COLO829 (cell line): ENCODE measurements at regions not wholly inside any gene's neighbourhood (a gene's known extent, or its start where the extent isn't known, plus 50 kb on each side); places are given as distances from the start of the nearest gene placed in this dataset.
"Not testable (repeated sequence)": the region's sequence is repeated elsewhere in the genome, so short reads cannot be mapped to it uniquely, and the experiment has no call there.

Experiments used
- DNase-seq: peaks from one replicate; pipeline ENCODE4 v3.0.0; 2012; ENCODE audit warnings: low spot score

DNA sequence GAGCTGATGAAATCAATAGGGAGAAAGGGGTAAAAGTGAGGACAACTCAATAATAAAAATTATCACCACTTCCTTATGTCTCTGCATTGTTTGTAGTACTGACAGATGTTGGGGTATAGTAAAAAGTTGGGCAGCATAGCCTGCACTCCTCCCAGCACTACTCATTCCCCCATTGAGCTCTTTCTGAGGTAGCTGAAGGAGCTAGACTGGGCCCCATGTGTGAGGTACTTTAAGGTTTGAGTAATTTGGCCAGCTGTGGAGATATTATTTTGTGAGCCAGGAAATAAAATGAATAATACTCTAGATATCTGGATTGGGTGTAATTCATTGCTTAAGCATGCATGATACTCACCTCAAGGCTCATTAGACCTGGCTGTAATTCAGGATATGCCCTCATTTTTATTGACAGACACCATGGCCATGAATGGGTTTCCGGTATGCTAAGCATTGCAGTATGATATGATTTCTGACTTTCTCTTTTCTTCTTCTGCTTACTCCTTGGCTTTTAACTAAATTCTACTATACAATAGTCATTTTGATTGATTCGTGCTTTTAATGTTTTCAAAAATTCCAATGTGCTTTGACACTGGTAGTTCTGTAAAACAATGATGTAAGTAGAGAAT lies 283.9 kb upstream of the RIMS1 start:
- DNase-seq: no peak

DNA sequence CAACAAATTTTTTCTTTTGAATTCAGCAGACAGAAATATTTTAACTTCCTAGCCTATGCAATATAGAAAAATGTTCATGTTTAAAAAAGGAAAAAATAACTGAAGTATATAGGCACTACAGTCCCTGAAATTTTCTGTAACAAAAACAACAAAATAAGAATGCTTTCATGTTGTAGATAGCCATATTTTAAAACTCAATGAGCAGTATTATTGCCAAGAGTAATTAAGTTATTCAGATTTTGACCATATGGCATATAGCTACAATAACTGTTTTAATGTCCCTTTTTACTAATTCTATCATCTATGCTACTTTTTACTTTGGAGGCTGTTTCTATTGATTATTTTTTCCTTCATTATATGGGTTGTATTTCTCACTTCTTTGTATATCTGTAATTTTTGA lies 283.3 kb upstream of the RIMS1 start:
- no peak for DNase-seq

- DNase-seq: no peak
Observed at GRCh38 chr6:71608646-71609045, 277.7 kb upstream of the RIMS1 start.

GRCh38 chr6:71619836-71620235 lies 266.5 kb upstream of the RIMS1 start:
- no peak for DNase-seq

DNA sequence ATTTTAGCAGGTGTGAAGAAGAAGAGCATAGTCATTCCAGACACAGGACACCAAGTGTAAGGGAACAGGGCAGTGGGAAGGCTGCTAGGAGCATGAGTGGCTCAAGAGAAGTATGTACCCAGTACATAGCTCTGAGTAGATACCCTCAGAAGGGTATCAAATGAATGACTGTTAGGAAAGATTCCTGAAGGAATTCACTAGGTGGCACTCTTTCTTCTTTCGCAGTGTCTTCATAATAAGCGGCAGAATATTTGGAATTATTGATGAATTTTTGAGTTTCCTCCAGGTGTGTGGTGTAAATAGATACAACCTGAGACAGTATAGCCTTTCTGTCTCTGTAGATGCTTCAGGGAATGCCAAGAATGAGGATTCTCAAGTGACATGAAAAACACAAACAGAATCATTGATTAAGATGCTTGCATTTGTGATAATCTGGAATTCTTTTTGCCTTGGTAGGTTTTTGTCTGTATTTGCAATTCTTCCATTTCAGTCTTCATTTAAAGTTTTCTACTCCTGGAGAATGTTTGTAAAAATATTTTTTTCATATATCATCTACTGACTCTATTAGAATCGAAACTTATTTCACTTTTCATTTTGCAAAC lies 264.3 kb upstream of the RIMS1 start:
- DNase-seq: peak; percentile 13

- no peak for DNase-seq
Observed at GRCh38 chr6:71642120-71642519, 244.2 kb upstream of the RIMS1 start.

GRCh38 chr6:71642793-71643192 lies 243.6 kb upstream of the RIMS1 start:
- DNase-seq: no peak

DNA sequence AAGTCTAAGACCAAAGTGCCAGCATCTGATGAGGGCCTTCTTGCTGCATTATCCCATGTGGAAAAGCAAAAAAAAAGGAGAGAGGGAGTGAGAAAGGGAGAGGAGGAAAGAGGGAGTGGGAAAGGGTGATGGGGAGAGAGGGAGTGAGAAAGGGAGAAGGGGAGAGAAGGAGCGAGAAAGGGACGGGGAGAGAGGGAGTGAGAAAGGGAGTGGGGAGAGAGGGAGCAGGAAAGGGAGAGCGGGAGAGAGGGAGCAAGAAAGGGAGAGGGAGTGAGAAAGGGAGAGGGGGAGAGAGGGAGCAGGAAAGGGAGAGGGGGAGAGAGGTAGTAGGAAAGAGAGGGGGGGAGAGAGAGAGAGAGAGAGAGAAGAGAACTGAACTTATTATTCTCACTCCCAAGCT lies 241.1 kb upstream of the RIMS1 start:
- DNase-seq: no peak

DNA sequence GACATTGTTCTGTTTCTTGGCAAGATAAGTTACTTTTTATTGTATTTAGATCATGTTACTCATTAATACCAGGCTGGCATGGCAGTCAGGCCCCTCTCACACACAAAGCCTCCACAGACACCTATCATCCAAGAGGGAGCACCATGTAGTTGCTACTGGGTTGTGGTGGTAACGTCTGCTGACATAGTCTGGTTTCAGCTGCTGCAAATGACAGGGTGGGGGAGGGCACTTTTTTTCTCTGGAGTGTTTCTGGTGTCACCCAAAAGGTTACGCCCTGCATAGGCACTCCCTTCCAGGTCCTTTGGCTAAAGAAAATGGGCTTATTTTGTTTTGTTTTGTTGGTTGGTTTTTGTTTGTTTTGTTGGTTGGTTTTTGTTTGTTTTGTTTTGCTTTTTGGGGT lies 236.4 kb upstream of the RIMS1 start:
- no peak for DNase-seq

- DNase-seq: no peak
Observed at GRCh38 chr6:71651636-71652035, 234.7 kb upstream of the RIMS1 start.

DNA sequence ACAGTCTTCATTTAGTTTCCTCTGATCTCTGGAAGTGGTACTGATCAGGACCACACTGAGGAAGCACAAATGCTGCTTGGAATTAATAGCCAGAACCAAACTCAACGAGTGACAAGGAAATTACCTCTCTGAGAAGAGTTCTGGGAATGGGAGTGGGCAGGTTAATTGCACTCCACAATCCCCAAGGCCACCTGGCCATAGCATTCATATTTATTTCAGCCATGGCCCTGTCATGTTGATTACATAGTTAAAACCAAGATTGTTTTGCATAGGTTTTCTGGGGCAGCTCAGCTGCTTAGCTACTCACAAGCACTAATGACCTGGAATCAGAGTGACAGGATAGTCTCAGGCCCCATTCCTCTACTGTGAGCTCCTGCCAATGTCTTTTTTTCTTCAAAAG lies 230.2 kb upstream of the RIMS1 start:
- no peak for DNase-seq

DNA sequence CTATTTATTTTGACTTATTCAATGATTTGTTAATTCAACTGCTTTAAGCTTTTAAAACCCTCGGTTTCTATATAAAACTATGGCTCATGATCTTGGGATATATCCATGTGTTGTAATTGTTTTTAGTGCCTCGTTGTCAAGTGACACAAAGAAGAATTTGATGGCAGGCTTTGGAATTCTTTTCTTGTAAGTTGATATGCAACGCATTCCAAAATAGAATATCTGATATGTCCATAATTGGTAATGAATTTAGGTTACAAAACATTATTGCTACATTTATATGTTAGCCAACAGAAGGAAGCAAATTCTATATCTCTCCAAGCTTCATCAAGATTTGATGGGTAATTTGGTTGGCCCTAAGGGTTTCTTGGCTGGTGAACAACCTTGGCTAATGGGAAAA lies 220.4 kb upstream of the RIMS1 start:
- DNase-seq: no peak

GRCh38 chr6:71672876-71673275 lies 213.5 kb upstream of the RIMS1 start:
- no peak for DNase-seq

- no peak for DNase-seq
Observed at GRCh38 chr6:71675386-71675785, 211.0 kb upstream of the RIMS1 start.

DNA sequence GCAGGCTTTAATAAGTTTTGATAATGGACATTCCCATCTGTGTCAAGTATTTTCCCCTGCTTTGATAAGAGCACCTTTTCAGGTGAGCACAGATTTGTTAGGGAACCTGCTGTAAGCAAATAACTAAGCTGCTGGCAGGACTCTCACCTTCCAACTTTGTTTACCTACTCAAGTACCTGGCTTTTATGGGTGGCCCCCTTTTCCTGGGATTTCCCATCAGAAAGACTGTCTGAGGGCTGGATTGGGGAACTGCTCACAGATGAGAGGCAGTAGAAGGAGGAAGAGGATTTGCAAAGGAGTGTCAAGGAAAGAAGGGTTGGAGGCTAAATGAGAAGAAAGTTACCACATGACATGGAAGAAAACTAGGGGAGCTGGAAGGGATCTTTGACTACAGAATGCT lies 210.1 kb upstream of the RIMS1 start:
- no peak for DNase-seq

- DNase-seq: no peak
Observed at GRCh38 chr6:71678091-71678490, 208.3 kb upstream of the RIMS1 start.

DNA sequence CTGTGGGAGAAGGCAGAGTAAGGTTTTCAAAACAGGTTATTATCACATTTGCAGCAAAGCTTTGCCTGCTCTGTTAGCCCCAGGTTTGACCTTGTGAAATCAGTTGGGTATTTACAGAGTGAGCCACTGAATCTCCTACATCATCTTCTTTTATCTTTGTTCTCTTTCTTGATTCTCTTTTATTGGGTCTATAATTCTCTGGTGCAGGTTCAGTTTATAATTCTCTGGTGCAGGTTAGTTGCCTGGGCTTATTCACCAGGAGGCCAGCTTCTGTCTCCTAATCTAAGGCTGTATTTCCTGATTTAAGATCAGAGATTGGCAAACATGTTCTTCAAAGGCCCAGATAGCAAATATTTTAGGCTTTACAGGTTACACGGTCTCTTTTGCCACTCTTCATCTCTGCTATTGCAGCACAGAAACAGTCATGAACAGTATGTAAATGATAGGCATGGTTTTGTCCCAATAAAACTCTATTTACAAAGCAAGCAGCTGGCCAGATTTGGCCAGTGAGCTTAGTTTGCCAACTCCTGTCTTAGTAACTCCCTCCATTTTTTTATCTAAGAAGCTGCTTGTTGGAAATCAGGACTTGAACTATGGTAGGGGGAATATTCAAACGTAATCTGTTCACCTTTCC lies 205.0 kb upstream of the RIMS1 start:
- no peak for DNase-seq

- not testable (repeated sequence) for DNase-seq
Observed at GRCh38 chr6:71686021-71686677, 200.2 kb upstream of the RIMS1 start.

DNA sequence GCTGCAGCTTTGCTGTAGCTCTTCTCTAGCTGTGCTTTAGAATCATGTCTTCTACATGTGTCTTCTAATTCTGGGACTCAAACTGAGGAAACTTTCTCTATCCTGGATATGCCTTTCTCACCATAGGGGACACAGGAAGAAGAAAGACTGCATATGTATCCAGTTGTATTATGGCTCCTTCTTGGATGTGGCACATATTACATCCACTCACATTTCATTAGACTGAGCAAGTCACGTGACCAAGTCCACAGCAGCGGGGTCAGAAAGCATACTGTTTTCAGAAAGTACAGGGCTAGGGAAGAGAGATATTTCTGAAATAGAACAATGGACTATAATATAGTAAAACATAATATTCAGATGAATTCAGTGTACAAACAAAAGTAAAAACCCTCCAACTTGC lies 187.6 kb upstream of the RIMS1 start:
- DNase-seq: no peak

DNA sequence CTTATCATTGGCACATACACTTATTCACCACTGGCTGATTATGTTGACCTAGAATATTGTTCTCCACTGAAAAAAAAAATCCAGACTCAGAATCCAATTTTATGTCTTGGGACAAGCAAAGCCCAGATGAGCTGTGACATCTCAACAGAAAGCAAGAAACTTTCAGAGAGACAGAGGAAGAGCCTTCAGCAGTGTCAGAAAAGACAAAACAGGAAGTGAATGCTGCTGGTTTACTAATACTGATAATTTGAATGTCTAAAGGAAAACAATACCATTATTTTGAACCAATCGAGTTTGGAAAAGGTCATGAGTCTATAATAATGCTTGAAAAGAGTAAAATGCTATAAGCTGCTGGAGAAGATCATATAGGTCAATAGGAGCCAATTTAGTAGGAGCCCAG lies 179.8 kb upstream of the RIMS1 start:
- DNase-seq: no peak

GRCh38 chr6:71707059-71707458 lies 179.3 kb upstream of the RIMS1 start:
- DNase-seq: no peak

- DNase-seq: no peak
Observed at GRCh38 chr6:71720705-71721104, 165.6 kb upstream of the RIMS1 start.

- DNase-seq: no peak
Observed at GRCh38 chr6:71721642-71722041, 164.7 kb upstream of the RIMS1 start.
